Activated CD8-positive, alpha-beta memory T cell treated with anti-CD3 and anti-CD28 coated beads, Interleukin-2, amount 10 ng/mL, durations not matched to agents 7 days and 5 days (primary cell): ENCODE measurements at regions not wholly inside any gene's neighbourhood (a gene's known extent, or its start where the extent isn't known, plus 50 kb on each side); places are given as distances from the start of the nearest gene placed in this dataset.

Experiments used
- ATAC-seq: fragments of 150-1000 bp; cut with Tn5 transposase; one replicate; pipeline ENCODE4 v1.10.0; 2021; ENCODE audit warnings: moderate library complexity
- CTCF ChIA-PET: fragments of 350-600 bp; sonication (Branson Sonifier 250); formaldehyde crosslinking; loops from one replicate; lab custom pipeline; 2021; ENCODE audit warnings: antibody characterized with exemption; lab: Charles Lee
- DNase-seq: peaks from one replicate; pipeline ENCODE4 v3.0.0-alpha.2; 2020
- H3K27ac Mint-ChIP-seq: one replicate; pipeline ENCODE4 v1.8.0; 2021; ENCODE audit warnings: mild to moderate bottlenecking, mixed read lengths
- H3K27me3 Mint-ChIP-seq: one replicate; pipeline ENCODE4 v1.8.0; 2021; ENCODE audit warnings: mixed read lengths
- H3K36me3 Mint-ChIP-seq: one replicate; pipeline ENCODE4 v1.8.0; 2021; ENCODE audit warnings: mild to moderate bottlenecking, mixed read lengths
- H3K4me1 Mint-ChIP-seq: one replicate; pipeline ENCODE4 v1.8.0; 2021; ENCODE audit warnings: mixed read lengths
- H3K4me3 Mint-ChIP-seq: one replicate; pipeline ENCODE4 v1.8.0; 2021; ENCODE audit warnings: mild to moderate bottlenecking, moderate library complexity, mixed read lengths
- H3K9me3 Mint-ChIP-seq: one replicate; pipeline ENCODE4 v1.8.0; 2022; ENCODE audit warnings: low read depth, mixed read lengths

- ATAC-seq = no peak
- H3K27me3 Mint-ChIP-seq = no peaks in the 10 kb centered on the region
Measured at GRCh38 chr7:21099432-21099831, 312.7 kb upstream of the SP8 start.

GRCh38 chr7:21099955-21100354, 313.3 kb upstream of the SP8 start:
- Mint-ChIP-seq H3K27ac (no peak overlapping the region), H3K4me3 (no peak overlapping the region), H3K9me3 (no peaks in the 10 kb centered on the region), H3K4me1 (no peaks in the 10 kb centered on the region), H3K36me3 (no peaks in the 10 kb centered on the region), H3K27me3 (no peaks in the 10 kb centered on the region)
- DNase-seq (no peak), ATAC-seq (no peak)
- CTCF ChIA-PET = no interaction called here

More at GRCh38 chr7:21099432-21099831, 312.7 kb upstream of the SP8 start:
- no peak overlapping the region for H3K4me3 Mint-ChIP-seq
- H3K27ac Mint-ChIP-seq = no peak overlapping the region
- no peak for DNase-seq
- H3K36me3 Mint-ChIP-seq = no peaks in the 10 kb centered on the region
- CTCF ChIA-PET = no interaction called here
- H3K9me3 Mint-ChIP-seq = no peaks in the 10 kb centered on the region
- H3K4me1 Mint-ChIP-seq = no peaks in the 10 kb centered on the region

GRCh38 chr7:21101541-21101940, 314.9 kb upstream of the SP8 start:
- no peaks in the 10 kb centered on the region for H3K36me3 Mint-ChIP-seq
- H3K4me3 Mint-ChIP-seq = no peak overlapping the region
- no peaks in the 10 kb centered on the region for H3K9me3 Mint-ChIP-seq
- H3K4me1 Mint-ChIP-seq = no peaks in the 10 kb centered on the region
- DNase-seq = no peak
- H3K27ac Mint-ChIP-seq = no peak overlapping the region
- no peak for ATAC-seq
- no peaks in the 10 kb centered on the region for H3K27me3 Mint-ChIP-seq
- CTCF ChIA-PET = no interaction called here

DNA sequence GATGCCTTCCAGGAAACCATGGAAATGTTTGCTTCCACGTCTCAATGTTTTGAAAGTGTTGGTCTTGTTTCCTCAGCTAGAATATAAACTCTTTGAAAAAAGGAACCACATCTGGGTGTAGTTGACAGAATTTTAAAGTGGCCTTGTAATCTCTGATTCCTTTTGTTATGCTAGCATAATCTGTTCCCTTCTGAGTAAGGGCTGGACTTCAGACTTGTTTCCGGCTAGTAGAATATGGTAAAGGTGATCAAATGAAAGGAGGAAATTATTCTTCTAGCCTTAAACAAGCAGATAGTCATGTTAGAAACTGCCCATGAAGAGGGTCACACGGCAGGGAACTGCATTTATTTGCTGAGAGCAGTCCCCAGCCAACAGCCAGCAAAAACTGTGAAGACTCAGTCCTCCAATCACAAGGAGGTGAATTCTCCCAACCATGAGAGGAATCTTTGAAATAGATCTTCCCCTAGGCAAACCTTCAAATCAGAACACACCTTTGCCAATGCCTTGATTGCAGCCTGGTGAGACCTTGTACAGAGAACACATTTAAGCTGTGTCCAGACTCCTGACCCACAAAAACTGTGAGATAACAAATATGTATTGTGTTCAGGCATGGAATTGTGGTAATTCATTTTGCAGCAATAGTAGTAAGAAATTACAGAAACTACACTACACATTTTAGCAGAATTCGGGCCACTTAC, 316.9 kb upstream of the SP8 start:
- no peaks in the 10 kb centered on the region for H3K36me3 Mint-ChIP-seq
- no peaks in the 10 kb centered on the region for H3K27me3 Mint-ChIP-seq
- no peaks in the 10 kb centered on the region for H3K9me3 Mint-ChIP-seq
- no peaks in the 10 kb centered on the region for H3K4me1 Mint-ChIP-seq
- H3K4me3 Mint-ChIP-seq = no peak overlapping the region
- CTCF ChIA-PET = no interaction called here
- ATAC-seq = no peak
- DNase-seq = no peak
- H3K27ac Mint-ChIP-seq = no peak overlapping the region

GRCh38 chr7:21104124-21104500, 317.4 kb upstream of the SP8 start:
- Mint-ChIP-seq H3K36me3 (no peaks in the 10 kb centered on the region), H3K27ac (no peak overlapping the region)
- CTCF ChIA-PET = no interaction called here

DNA sequence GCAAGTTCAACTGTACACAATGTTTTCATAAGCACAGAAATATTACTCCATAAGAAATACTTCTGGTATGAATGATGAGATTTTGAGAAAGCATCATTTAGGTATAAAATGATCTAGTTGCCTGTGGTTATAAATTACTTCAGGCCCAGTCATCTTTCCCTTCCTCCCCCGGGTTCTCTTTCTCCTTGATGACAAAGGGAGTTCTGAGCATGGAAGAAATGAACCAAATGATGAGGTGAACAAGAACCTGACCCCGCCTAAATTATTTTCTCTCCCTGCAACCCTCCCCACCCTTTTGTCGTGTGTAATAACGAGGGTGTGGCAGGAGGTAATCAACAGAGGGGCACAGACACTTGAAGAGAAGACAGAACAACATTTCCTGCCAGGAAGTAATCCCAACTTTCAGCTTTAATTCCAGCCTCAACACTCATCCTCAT, 319.6 kb upstream of the SP8 start:
- ATAC-seq (no peak), DNase-seq (no peak)
- H3K9me3 Mint-ChIP-seq = no peaks in the 10 kb centered on the region
- no peaks in the 10 kb centered on the region for H3K27me3 Mint-ChIP-seq
- CTCF ChIA-PET = no interaction called here
- H3K36me3 Mint-ChIP-seq = no peaks in the 10 kb centered on the region
- no peak overlapping the region for H3K27ac Mint-ChIP-seq
- H3K4me1 Mint-ChIP-seq = no peaks in the 10 kb centered on the region
- no peak overlapping the region for H3K4me3 Mint-ChIP-seq

More at GRCh38 chr7:21104124-21104500, 317.4 kb upstream of the SP8 start:
- Mint-ChIP-seq H3K27me3 (no peaks in the 10 kb centered on the region), H3K9me3 (no peaks in the 10 kb centered on the region), H3K4me3 (no peak overlapping the region), H3K4me1 (no peaks in the 10 kb centered on the region)
- DNase-seq (no peak), ATAC-seq (no peak)

GRCh38 chr7:21107101-21107500, 320.4 kb upstream of the SP8 start:
- no peaks in the 10 kb centered on the region for H3K36me3 Mint-ChIP-seq
- H3K27me3 Mint-ChIP-seq = no peaks in the 10 kb centered on the region
- CTCF ChIA-PET = no interaction called here
- no peaks in the 10 kb centered on the region for H3K4me1 Mint-ChIP-seq
- H3K4me3 Mint-ChIP-seq = no peak overlapping the region
- ATAC-seq = no peak
- no peaks in the 10 kb centered on the region for H3K9me3 Mint-ChIP-seq
- no peak for DNase-seq
- H3K27ac Mint-ChIP-seq = no peak overlapping the region

GRCh38 chr7:21108182-21108581, 319.7 kb upstream of the SP4 start:
- H3K36me3 Mint-ChIP-seq = no peaks in the 10 kb centered on the region
- no peaks in the 10 kb centered on the region for H3K4me1 Mint-ChIP-seq
- ATAC-seq (no peak), DNase-seq (no peak)
- no peak overlapping the region for H3K27ac Mint-ChIP-seq
- CTCF ChIA-PET = no interaction called here
- H3K27me3 Mint-ChIP-seq = no peaks in the 10 kb centered on the region
- no peak overlapping the region for H3K4me3 Mint-ChIP-seq
- no peaks in the 10 kb centered on the region for H3K9me3 Mint-ChIP-seq

- Mint-ChIP-seq H3K4me3 (no peak overlapping the region), H3K9me3 (no peaks in the 10 kb centered on the region), H3K36me3 (no peaks in the 10 kb centered on the region), H3K4me1 (no peaks in the 10 kb centered on the region), H3K27ac (no peak overlapping the region), H3K27me3 (peaks cover 8% of the 10 kb centered on the region)
- CTCF ChIA-PET = no interaction called here
- ATAC-seq (no peak), DNase-seq (no peak)
Measured at GRCh38 chr7:21113609-21114415, 314.1 kb upstream of the SP4 start.

- DNase-seq (no peak), ATAC-seq (no peak)
- Mint-ChIP-seq H3K36me3 (no peaks in the 10 kb centered on the region), H3K9me3 (no peaks in the 10 kb centered on the region), H3K27ac (no peak overlapping the region), H3K27me3 (peaks cover 3% of the 10 kb centered on the region), H3K4me1 (no peaks in the 10 kb centered on the region), H3K4me3 (no peak overlapping the region)
- CTCF ChIA-PET = no interaction called here
Measured at GRCh38 chr7:21123586-21123985, 304.3 kb upstream of the SP4 start.

- ATAC-seq (no peak), DNase-seq (no peak)
- Mint-ChIP-seq H3K36me3 (no peaks in the 10 kb centered on the region), H3K4me1 (no peaks in the 10 kb centered on the region), H3K4me3 (no peak overlapping the region), H3K27ac (no peak overlapping the region), H3K27me3 (peaks cover 3% of the 10 kb centered on the region), H3K9me3 (no peaks in the 10 kb centered on the region)
- CTCF ChIA-PET = no interaction called here
Measured at GRCh38 chr7:21125297-21125696, 302.6 kb upstream of the SP4 start.

GRCh38 chr7:21128062-21128817, 299.6 kb upstream of the SP4 start:
- no peak for ATAC-seq

GRCh38 chr7:21131897-21132296, 296.0 kb upstream of the SP4 start:
- no peaks in the 10 kb centered on the region for H3K36me3 Mint-ChIP-seq
- H3K4me1 Mint-ChIP-seq = no peaks in the 10 kb centered on the region
- peaks cover 3% of the 10 kb centered on the region for H3K27me3 Mint-ChIP-seq

More at GRCh38 chr7:21128062-21128817, 299.6 kb upstream of the SP4 start:
- no peak for DNase-seq
- H3K4me3 Mint-ChIP-seq = no peak overlapping the region
- no peak overlapping the region for H3K27ac Mint-ChIP-seq
- peaks cover 3% of the 10 kb centered on the region for H3K27me3 Mint-ChIP-seq
- no peaks in the 10 kb centered on the region for H3K36me3 Mint-ChIP-seq
- CTCF ChIA-PET = no interaction called here
- H3K4me1 Mint-ChIP-seq = no peaks in the 10 kb centered on the region
- no peaks in the 10 kb centered on the region for H3K9me3 Mint-ChIP-seq

More at GRCh38 chr7:21131897-21132296, 296.0 kb upstream of the SP4 start:
- no peak for DNase-seq
- H3K4me3 Mint-ChIP-seq = no peak overlapping the region
- CTCF ChIA-PET = no interaction called here
- no peaks in the 10 kb centered on the region for H3K9me3 Mint-ChIP-seq
- ATAC-seq = no peak
- H3K27ac Mint-ChIP-seq = no peak overlapping the region
